ENCODE measurements at regions not wholly inside any gene's neighbourhood (a gene's known extent, or its start where the extent isn't known, plus 50 kb on each side); places are given as distances from the start of the nearest gene placed in this dataset.

GRCh38 chr6:93081901-93082300 lies 337.5 kb downstream of the EPHA7 start:
- TF ChIP-seq CTCF (conservative IDR thresholded peaks at IDR 0.05; ENCODE audit: low read depth, low read length), result no peak
- TF ChIP-seq EZH2 (IDR thresholded peaks at IDR 0.05; ENCODE audit: borderline replicate concordance, low read depth, low read length, poor library complexity, severe bottlenecking), result no peak

All from A673 (cell line).